Right atrium auricular region (tissue), 2 donors: ENCODE measurements at regions not wholly inside any gene's neighbourhood (a gene's known extent, or its start where the extent isn't known, plus 50 kb on each side); places are given as distances from the start of the nearest gene placed in this dataset.

ENCODE experiments used
- DNase-seq: peaks from one replicate; pipeline ENCODE4 v3.0.0-alpha.2; 2019; ENCODE audit warnings: low spot score
- H3K27ac ChIP-seq, 2 donors: fragments of 200-600 bp; sonication (generic); 1 replicate in 1 of 2; 2 replicates in 1 of 2; pipeline ENCODE4 v1.5.1; 2016 to 2019
- H3K27me3 ChIP-seq, 2 donors: fragments of 200-600 bp; sonication (generic); one replicate each; pipeline versions ENCODE4 v1.5.1 to v1.6.0; 2017 to 2019
- H3K36me3 ChIP-seq: fragments of 200-600 bp; sonication (generic); one replicate; pipeline ENCODE4 v1.5.1; 2016
- H3K4me1 ChIP-seq, 2 donors: fragments of 200-600 bp; sonication (generic); one replicate each; pipeline versions ENCODE4 v1.5.1 to v1.6.0; 2017 to 2019
- H3K4me3 ChIP-seq, 2 donors: fragments of 200-600 bp; sonication (generic); 1 replicate in 1 of 2; 2 replicates in 1 of 2; pipeline ENCODE4 v1.5.1; 2017 to 2019; ENCODE audit warnings: mild to moderate bottlenecking in 1 of 2, moderate library complexity in 1 of 2
- H3K9me3 ChIP-seq, 2 donors: fragments of 200-600 bp; sonication (generic); one replicate each; pipeline ENCODE4 v1.5.1; 2019
- TF ChIP-seq, protein P1 (sequence below), 2 donors: fragments of 200-600 bp; sonication (generic); IDR thresholded peaks; one replicate each; pipeline ENCODE4 v1.5.1; 2019; ENCODE audit warnings: antibody characterized with exemption in 2 of 2

DNA sequence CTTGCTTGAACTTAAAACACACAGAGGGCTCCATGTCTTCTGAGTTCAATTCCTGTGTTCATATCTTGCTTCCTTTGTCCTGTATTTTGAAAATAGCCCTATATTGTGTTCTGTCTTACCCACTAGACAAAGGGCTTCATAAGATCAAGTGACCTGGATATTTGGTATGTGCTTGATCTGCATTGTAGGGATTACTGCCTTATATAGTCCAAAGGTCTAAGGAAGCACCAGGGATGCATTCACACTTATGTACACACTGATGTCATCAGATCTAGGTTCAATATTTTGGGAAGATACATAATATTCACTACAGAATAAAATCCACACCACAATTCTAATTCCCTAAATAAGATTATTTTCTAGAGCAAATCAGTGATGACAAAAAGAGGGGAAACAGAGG, 278.0 kb upstream of the KYNU start:
- no peaks in the 10 kb centered on the region for H3K9me3 ChIP-seq
- no peaks in the 10 kb centered on the region for H3K4me1 ChIP-seq
- H3K4me3 ChIP-seq: no peak overlapping the region
- H3K27me3 ChIP-seq: no peaks in the 10 kb centered on the region
- TF ChIP-seq, protein P1, sequence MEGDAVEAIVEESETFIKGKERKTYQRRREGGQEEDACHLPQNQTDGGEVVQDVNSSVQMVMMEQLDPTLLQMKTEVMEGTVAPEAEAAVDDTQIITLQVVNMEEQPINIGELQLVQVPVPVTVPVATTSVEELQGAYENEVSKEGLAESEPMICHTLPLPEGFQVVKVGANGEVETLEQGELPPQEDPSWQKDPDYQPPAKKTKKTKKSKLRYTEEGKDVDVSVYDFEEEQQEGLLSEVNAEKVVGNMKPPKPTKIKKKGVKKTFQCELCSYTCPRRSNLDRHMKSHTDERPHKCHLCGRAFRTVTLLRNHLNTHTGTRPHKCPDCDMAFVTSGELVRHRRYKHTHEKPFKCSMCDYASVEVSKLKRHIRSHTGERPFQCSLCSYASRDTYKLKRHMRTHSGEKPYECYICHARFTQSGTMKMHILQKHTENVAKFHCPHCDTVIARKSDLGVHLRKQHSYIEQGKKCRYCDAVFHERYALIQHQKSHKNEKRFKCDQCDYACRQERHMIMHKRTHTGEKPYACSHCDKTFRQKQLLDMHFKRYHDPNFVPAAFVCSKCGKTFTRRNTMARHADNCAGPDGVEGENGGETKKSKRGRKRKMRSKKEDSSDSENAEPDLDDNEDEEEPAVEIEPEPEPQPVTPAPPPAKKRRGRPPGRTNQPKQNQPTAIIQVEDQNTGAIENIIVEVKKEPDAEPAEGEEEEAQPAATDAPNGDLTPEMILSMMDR (IDR thresholded peaks at IDR 0.05): no peak
- H3K36me3 ChIP-seq: no peaks in the 10 kb centered on the region
- H3K27ac ChIP-seq: no peak overlapping the region
- DNase-seq: no peak

DNA sequence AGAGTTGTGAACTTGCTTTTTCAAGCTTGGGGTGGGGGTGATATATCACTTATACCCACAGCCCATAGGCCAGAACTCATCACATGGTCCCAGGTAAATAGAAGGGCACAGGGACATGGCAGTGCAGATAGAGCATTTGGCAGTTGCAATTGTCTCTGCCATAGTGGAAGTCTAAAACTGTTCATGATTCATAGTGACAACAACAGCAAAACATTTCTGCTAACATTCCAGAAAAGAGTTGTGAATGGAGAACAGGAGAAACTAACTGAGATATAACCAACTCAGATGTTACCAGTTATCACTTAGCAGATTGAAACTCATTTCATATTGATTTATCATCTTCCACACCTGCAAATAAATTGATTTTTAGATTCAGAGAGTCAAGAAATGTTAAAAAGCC, 278.6 kb upstream of the KYNU start:
- H3K27me3 ChIP-seq: no peaks in the 10 kb centered on the region
- H3K9me3 ChIP-seq: no peaks in the 10 kb centered on the region
- H3K36me3 ChIP-seq: no peaks in the 10 kb centered on the region
- TF ChIP-seq, protein P1 (IDR thresholded peaks at IDR 0.05): no peak
- no peak for DNase-seq
- H3K27ac ChIP-seq: no peak overlapping the region
- no peak overlapping the region for H3K4me3 ChIP-seq
- H3K4me1 ChIP-seq: no peaks in the 10 kb centered on the region

DNA sequence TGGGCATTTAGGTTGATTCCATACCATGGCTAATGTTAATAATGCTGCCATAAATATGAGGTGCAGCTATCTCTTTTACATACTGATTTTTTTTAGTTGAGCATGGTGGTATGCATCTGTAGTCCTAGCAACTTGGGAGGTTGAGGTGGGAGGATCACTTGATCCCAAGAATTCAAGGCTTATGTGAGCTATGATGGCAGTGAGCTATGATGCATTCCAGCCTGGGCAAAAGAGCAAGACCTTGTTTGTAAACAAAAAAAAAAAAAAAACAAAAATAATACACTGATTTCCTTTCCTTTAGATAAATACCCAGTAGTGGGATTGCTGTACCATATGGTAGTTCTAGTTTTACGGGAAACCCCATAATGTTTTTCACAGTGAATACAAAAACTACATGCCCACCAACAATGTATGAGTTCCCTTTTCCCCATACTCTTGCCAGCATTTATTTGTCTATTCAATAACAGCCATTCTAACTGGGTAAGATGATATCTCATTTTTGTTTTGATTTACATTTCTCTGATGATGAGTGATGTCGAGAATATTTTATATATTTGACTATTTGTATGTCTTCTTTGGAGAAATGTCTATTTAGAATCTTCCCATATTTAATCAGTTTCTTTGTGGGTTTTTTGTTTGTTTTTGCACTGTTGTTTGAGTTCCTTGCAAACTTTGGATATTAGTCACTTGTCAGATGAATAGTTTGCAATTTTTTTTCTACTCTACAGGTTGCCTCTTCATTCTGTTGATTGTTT, 281.0 kb upstream of the KYNU start:
- H3K27me3 ChIP-seq: no peaks in the 10 kb centered on the region
- no peaks in the 10 kb centered on the region for H3K36me3 ChIP-seq
- no peak for DNase-seq
- TF ChIP-seq, protein P1 (IDR thresholded peaks at IDR 0.05): no peak
- no peaks in the 10 kb centered on the region for H3K9me3 ChIP-seq
- H3K4me3 ChIP-seq: no peak overlapping the region
- H3K4me1 ChIP-seq: no peaks in the 10 kb centered on the region
- H3K27ac ChIP-seq: no peak overlapping the region

DNA sequence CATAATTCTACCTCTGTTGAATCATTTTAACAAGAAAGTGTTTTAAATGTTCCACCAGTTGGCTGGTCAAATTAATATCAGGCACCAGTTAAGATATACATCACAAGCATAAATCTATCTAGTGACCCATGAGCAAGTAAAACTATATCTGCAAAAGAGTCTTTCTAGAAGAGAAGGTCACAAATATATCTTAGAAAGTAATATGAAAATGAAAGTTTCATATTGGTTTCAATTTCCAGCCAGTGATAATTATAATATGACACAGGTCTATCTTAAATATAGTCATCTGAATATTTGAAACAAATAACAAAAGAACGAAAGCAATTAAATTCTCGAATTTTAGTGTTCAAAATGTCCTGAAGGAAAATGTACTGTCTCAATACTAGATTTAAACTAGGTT, 282.5 kb upstream of the KYNU start:
- H3K4me1 ChIP-seq: no peaks in the 10 kb centered on the region
- no peak for DNase-seq
- H3K36me3 ChIP-seq: no peaks in the 10 kb centered on the region
- H3K4me3 ChIP-seq: no peak overlapping the region
- TF ChIP-seq, protein P1 (IDR thresholded peaks at IDR 0.05): no peak
- H3K27ac ChIP-seq: no peak overlapping the region
- no peaks in the 10 kb centered on the region for H3K27me3 ChIP-seq
- H3K9me3 ChIP-seq: no peaks in the 10 kb centered on the region

DNA sequence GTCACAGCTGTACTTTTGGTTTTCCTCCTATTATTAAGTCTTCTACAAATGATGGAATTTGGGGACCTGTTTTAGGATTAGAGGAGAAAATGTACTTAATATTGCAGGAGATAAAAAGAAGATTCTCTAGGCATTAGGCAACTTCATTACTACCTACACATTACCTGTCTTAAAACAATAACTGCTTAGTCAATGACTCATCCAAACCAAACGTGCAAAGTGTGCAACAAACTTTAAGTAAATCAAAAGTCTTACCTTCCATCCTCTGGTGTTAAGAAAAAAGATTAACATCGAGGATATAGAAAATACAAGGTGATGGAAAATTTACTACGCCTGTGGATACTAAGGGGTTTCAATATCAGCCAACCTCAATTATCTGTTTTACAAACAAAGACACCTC, 285.3 kb upstream of the KYNU start:
- H3K9me3 ChIP-seq: no peaks in the 10 kb centered on the region
- H3K27me3 ChIP-seq: no peaks in the 10 kb centered on the region
- no peak overlapping the region for H3K27ac ChIP-seq
- no peak overlapping the region for H3K4me3 ChIP-seq
- H3K4me1 ChIP-seq: no peaks in the 10 kb centered on the region
- TF ChIP-seq, protein P1 (IDR thresholded peaks at IDR 0.05): no peak
- no peaks in the 10 kb centered on the region for H3K36me3 ChIP-seq
- no peak for DNase-seq

DNA sequence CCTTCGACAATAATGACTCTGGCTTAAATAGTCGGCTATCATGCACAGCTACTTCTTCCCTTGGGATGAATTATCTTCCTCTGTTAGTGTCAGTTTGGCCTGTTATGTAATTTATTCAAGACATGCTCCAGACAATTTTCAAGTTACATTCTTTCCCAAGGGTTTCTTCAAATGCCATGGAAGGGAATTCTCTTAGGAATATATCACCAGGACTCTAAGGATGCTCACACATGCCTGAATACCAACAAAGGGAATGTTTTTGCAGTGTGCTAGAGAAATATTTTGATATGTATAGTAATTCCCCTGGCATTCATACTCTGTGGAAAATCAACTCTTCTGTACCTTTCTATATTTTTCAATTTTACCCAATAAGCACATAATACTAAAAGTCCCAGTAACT, 286.0 kb upstream of the KYNU start:
- no peak for DNase-seq
- no peaks in the 10 kb centered on the region for H3K4me1 ChIP-seq
- no peak overlapping the region for H3K27ac ChIP-seq
- H3K36me3 ChIP-seq: no peaks in the 10 kb centered on the region
- TF ChIP-seq, protein P1 (IDR thresholded peaks at IDR 0.05): no peak
- no peaks in the 10 kb centered on the region for H3K27me3 ChIP-seq
- no peak overlapping the region for H3K4me3 ChIP-seq
- no peaks in the 10 kb centered on the region for H3K9me3 ChIP-seq
